ENCODE measurements at regions not wholly inside any gene's neighbourhood (a gene's known extent, or its start where the extent isn't known, plus 50 kb on each side); places are given as distances from the start of the nearest gene placed in this dataset.

- no peak for DNase-seq (ENCODE audit: low spot score)
- no peak for TF ChIP-seq CTCF (IDR thresholded peaks at IDR 0.05)
- no peak for ATAC-seq (ENCODE audit: low FRiP score)
Observed at GRCh38 chr2:193350509-193350908, 1155.8 kb upstream of the TMEFF2 start.

- TF ChIP-seq CTCF (IDR thresholded peaks at IDR 0.05), result no peak
- DNase-seq (ENCODE audit: low spot score) (no peak), ATAC-seq (ENCODE audit: low FRiP score) (no peak)
Observed at GRCh38 chr2:193349642-193350041, 1154.9 kb upstream of the TMEFF2 start.

- no peak for ATAC-seq (ENCODE audit: low FRiP score)
Observed at GRCh38 chr2:193348055-193348454, 1153.3 kb upstream of the TMEFF2 start.

GRCh38 chr2:193336781-193337180, 1142.0 kb upstream of the TMEFF2 start:
- ATAC-seq (ENCODE audit: low FRiP score), result no peak
- TF ChIP-seq CTCF (IDR thresholded peaks at IDR 0.05), result no peak
- no peak for DNase-seq (ENCODE audit: low spot score)

More at GRCh38 chr2:193348055-193348454, 1153.3 kb upstream of the TMEFF2 start:
- TF ChIP-seq CTCF (IDR thresholded peaks at IDR 0.05), result no peak
- no peak for DNase-seq (ENCODE audit: low spot score)

- TF ChIP-seq CTCF (IDR thresholded peaks at IDR 0.05), result no peak
- ATAC-seq (ENCODE audit: low FRiP score) (no peak), DNase-seq (ENCODE audit: low spot score) (no peak)
Observed at GRCh38 chr2:193334401-193334800, 1139.7 kb upstream of the TMEFF2 start.

- DNase-seq (ENCODE audit: low spot score), result no peak
- ATAC-seq (ENCODE audit: low FRiP score), result no peak
- TF ChIP-seq CTCF (IDR thresholded peaks at IDR 0.05), result no peak
Observed at GRCh38 chr2:193333539-193333938, 1138.8 kb upstream of the TMEFF2 start.

GRCh38 chr2:193332941-193333340, 1138.2 kb upstream of the TMEFF2 start:
- DNase-seq (ENCODE audit: low spot score) (no peak), ATAC-seq (ENCODE audit: low FRiP score) (no peak)
- TF ChIP-seq CTCF (IDR thresholded peaks at IDR 0.05), result no peak

Measured in omental fat pad (tissue), 3 donors.